Esophagus squamous epithelium (tissue), 5 donors: ENCODE measurements at regions not wholly inside any gene's neighbourhood (a gene's known extent, or its start where the extent isn't known, plus 50 kb on each side); places are given as distances from the start of the nearest gene placed in this dataset.
A peak's percentile ranks its signal among the peaks of the same experiment; 100 is the strongest.

Source experiments
- DNase-seq: peaks from one replicate; lab custom pipeline; 2025; lab: John Stamatoyannopoulos, UW
- H3K27ac ChIP-seq, 4 donors: fragments of 200-600 bp; sonication (generic); one replicate each; pipeline ENCODE4 v1.5.1; 2016 to 2019; ENCODE audit warnings: mild to moderate bottlenecking in 1 of 4
- H3K27me3 ChIP-seq, 4 donors: fragments of 200-600 bp; sonication (generic); 1 replicate in 3 of 4; 2 replicates in 1 of 4; pipeline versions ENCODE4 v1.5.1 to v1.6.0; 2017 to 2021; ENCODE audit warnings: antibody characterized with exemption in 1 of 4
- H3K36me3 ChIP-seq, 3 donors: fragments of 200-600 bp; sonication (generic); one replicate each; pipeline ENCODE4 v1.5.1; 2016 to 2019
- H3K4me1 ChIP-seq, 3 donors: fragments of 200-600 bp; sonication (generic); one replicate each; pipeline ENCODE4 v1.5.1; 2017 to 2019
- H3K4me3 ChIP-seq, 4 donors: fragments of 200-600 bp; sonication (generic); 1 replicate in 3 of 4; 2 replicates in 1 of 4; pipeline ENCODE4 v1.5.1; 2016 to 2019; ENCODE audit warnings: mild to moderate bottlenecking in 2 of 4, moderate library complexity in 1 of 4
- H3K9me3 ChIP-seq, 3 donors: fragments of 200-600 bp; sonication (generic); one replicate each; pipeline ENCODE4 v1.5.1; 2016 to 2019
- CTCF ChIP-seq, 6 experiments: fragments of 450-650 bp in 4 of 6; fragments of 200-600 bp in 2 of 6; sonication (generic) in 2 of 6; IDR thresholded peaks; one replicate each; pipeline ENCODE4 v1.5.1; 2016 to 2019; ENCODE audit warnings: antibody characterized with exemption in 6 of 6, mild to moderate bottlenecking in 4 of 6, moderate library complexity in 4 of 6
- POLR2A ChIP-seq, 4 donors: fragments of 450-650 bp; IDR thresholded peaks; one replicate each; pipeline ENCODE4 v1.6.1; 2017; ENCODE audit warnings: antibody characterized with exemption in 4 of 4, mild to moderate bottlenecking in 4 of 4, moderate library complexity in 3 of 4
- WGBS, 2 donors: methylation state at CpG; one replicate each; pipeline ENCODE4 v1.1.5; 2018; 5-methylcytosine and 5-hydroxymethylcytosine counted together
- intact Hi-C: fragments of 100-400 bp; cut with DNase I; formaldehyde crosslinking; loops from one replicate; pipeline ENCODE4 v1.15.0; 2022
- donor health status: DM: yes; HTN: yes; CAD: no.

GRCh38 chr4:10192331-10192730 is 75.7 kb upstream of the WDR1 start:
- WGBS, 2 donors: 50 to 54% methylated on average over 3 of the region's 3 CpGs
- DNase-seq: no peak

GRCh38 chr4:10188400-10189004 is 71.9 kb upstream of the WDR1 start:
- H3K4me1 ChIP-seq: no peaks in the 10 kb centered on the region
- TF ChIP-seq POLR2A (IDR thresholded peaks at IDR 0.05) (no peak), CTCF (IDR thresholded peaks at IDR 0.05) (no peak)
- H3K9me3 ChIP-seq: no peaks in the 10 kb centered on the region
- H3K27me3 ChIP-seq: no peaks in the 10 kb centered on the region
- H3K4me3 ChIP-seq: no peak overlapping the region
- no peak for DNase-seq
- intact Hi-C loops: no loop called here
- no peak overlapping the region for H3K27ac ChIP-seq
- WGBS, 2 donors: 68 to 75% methylated on average over 2 of the region's 2 CpGs
- no peaks in the 10 kb centered on the region for H3K36me3 ChIP-seq

More at GRCh38 chr4:10192331-10192730, 75.7 kb upstream of the WDR1 start:
- Histone ChIP-seq H3K36me3 (no peaks in the 10 kb centered on the region), H3K4me1 (no peaks in the 10 kb centered on the region), H3K27ac (no peak overlapping the region), H3K9me3 (no peaks in the 10 kb centered on the region), H3K4me3 (no peak overlapping the region), H3K27me3 (no peaks in the 10 kb centered on the region)
- intact Hi-C loops: no loop called here
- TF ChIP-seq CTCF (IDR thresholded peaks at IDR 0.05) (peak in 1 of 6 experiments; percentile 7), POLR2A (IDR thresholded peaks at IDR 0.05) (no peak)

GRCh38 chr4:10186228-10187214 is 69.9 kb upstream of the WDR1 start:
- H3K9me3 ChIP-seq: no peaks in the 10 kb centered on the region
- intact Hi-C loops: no loop called here
- DNase-seq: no peak
- no peak for TF ChIP-seq POLR2A (IDR thresholded peaks at IDR 0.05)
- no peak for TF ChIP-seq CTCF (IDR thresholded peaks at IDR 0.05)
- H3K27ac ChIP-seq: no peak overlapping the region
- no peaks in the 10 kb centered on the region for H3K4me1 ChIP-seq
- H3K27me3 ChIP-seq: no peaks in the 10 kb centered on the region
- no peak overlapping the region for H3K4me3 ChIP-seq
- no peaks in the 10 kb centered on the region for H3K36me3 ChIP-seq
- 29 to 43% methylated on average over 3 of the region's 3 CpGs for WGBS, 2 donors

- no peak for TF ChIP-seq POLR2A (IDR thresholded peaks at IDR 0.05)
- TF ChIP-seq CTCF (IDR thresholded peaks at IDR 0.05): no peak
- H3K27ac ChIP-seq: no peak overlapping the region
- no peaks in the 10 kb centered on the region for H3K27me3 ChIP-seq
- no peaks in the 10 kb centered on the region for H3K36me3 ChIP-seq
- intact Hi-C loops: no loop called here
- no peaks in the 10 kb centered on the region for H3K9me3 ChIP-seq
- 86 to 91% methylated on average over 3 to 5 of the region's 5 CpGs for WGBS, 2 donors
- no peak overlapping the region for H3K4me3 ChIP-seq
- DNase-seq: no peak
- H3K4me1 ChIP-seq: no peaks in the 10 kb centered on the region
These were observed 69.1 kb upstream of the WDR1 start for GRCh38 chr4:10185518-10186227.
